ENCODE measurements at regions not wholly inside any gene's neighbourhood (a gene's known extent, or its start where the extent isn't known, plus 50 kb on each side); places are given as distances from the start of the nearest gene placed in this dataset.
"Not testable (repeated sequence)": the region's sequence is repeated elsewhere in the genome, so short reads cannot be mapped to it uniquely, and the experiment has no call there.

DNA sequence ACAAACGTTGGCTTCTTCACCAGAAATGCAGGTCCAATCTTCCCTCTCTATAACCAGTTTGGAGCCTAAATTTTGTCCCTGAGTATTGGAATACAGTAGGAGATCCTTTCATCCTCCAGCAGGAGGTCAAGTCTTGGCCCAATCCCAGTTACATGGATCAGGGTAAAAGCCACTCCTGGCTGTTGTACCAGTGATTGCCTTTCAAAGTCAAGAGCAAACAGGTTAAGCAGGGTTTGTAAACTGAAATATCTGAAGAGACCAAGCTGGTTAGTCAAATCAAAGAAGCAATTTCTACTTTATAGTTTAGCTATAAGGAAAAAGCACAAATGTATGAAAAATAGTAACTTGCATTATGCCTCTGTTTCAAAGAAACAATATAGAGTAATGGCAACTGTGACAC lies 329.4 kb downstream of the NAF1 start:
- TF ChIP-seq, protein P1, sequence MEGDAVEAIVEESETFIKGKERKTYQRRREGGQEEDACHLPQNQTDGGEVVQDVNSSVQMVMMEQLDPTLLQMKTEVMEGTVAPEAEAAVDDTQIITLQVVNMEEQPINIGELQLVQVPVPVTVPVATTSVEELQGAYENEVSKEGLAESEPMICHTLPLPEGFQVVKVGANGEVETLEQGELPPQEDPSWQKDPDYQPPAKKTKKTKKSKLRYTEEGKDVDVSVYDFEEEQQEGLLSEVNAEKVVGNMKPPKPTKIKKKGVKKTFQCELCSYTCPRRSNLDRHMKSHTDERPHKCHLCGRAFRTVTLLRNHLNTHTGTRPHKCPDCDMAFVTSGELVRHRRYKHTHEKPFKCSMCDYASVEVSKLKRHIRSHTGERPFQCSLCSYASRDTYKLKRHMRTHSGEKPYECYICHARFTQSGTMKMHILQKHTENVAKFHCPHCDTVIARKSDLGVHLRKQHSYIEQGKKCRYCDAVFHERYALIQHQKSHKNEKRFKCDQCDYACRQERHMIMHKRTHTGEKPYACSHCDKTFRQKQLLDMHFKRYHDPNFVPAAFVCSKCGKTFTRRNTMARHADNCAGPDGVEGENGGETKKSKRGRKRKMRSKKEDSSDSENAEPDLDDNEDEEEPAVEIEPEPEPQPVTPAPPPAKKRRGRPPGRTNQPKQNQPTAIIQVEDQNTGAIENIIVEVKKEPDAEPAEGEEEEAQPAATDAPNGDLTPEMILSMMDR (IDR thresholded peaks at IDR 0.05; ENCODE audit: poor library complexity, severe bottlenecking), result no peak
- no peaks in the 10 kb centered on the region for H3K36me3 ChIP-seq (ENCODE audit: low read depth)
- H3K4me1 ChIP-seq (ENCODE audit: insufficient read depth, poor library complexity, severe bottlenecking), result no peaks in the 10 kb centered on the region
- H3K9me3 ChIP-seq (ENCODE audit: severe bottlenecking), result no peaks in the 10 kb centered on the region
- DNase-seq (ENCODE audit: low spot score) (no peak), ATAC-seq (ENCODE audit: low read depth) (no peak)
- no peak overlapping the region for H3K4me3 ChIP-seq (ENCODE audit: severe bottlenecking)
- no peaks in the 10 kb centered on the region for H3K27me3 ChIP-seq (ENCODE audit: insufficient read depth, poor library complexity, severe bottlenecking)
- H3K27ac ChIP-seq (ENCODE audit: poor library complexity, severe bottlenecking), result no peak overlapping the region

DNA sequence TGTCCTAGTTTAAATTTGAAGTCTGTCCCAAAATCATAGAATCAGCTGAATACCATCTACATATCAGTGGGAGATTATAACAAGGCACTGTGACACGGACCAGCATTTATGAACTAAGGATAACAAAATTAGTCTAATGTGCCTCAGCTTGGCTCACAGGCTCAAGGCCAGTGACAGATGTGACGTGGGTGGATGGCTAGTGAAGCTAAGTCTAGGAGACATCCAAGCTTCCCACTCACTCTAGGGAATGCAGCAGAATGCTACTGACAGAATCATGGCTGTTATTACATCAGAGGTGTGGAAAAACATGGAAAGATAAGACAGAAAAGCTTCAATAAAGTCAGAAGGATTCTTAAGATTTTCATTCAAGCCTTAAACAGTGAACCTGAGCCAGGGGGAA lies 329.9 kb downstream of the NAF1 start:
- TF ChIP-seq, protein P1 (IDR thresholded peaks at IDR 0.05; ENCODE audit: poor library complexity, severe bottlenecking), result no peak
- ATAC-seq (ENCODE audit: low read depth), result no peak
- no peaks in the 10 kb centered on the region for H3K27me3 ChIP-seq (ENCODE audit: insufficient read depth, poor library complexity, severe bottlenecking)
- no peak overlapping the region for H3K27ac ChIP-seq (ENCODE audit: poor library complexity, severe bottlenecking)
- no peaks in the 10 kb centered on the region for H3K9me3 ChIP-seq (ENCODE audit: severe bottlenecking)
- no peak for DNase-seq (ENCODE audit: low spot score)
- H3K4me3 ChIP-seq (ENCODE audit: severe bottlenecking), result no peak overlapping the region
- no peaks in the 10 kb centered on the region for H3K4me1 ChIP-seq (ENCODE audit: insufficient read depth, poor library complexity, severe bottlenecking)
- no peaks in the 10 kb centered on the region for H3K36me3 ChIP-seq (ENCODE audit: low read depth)

DNA sequence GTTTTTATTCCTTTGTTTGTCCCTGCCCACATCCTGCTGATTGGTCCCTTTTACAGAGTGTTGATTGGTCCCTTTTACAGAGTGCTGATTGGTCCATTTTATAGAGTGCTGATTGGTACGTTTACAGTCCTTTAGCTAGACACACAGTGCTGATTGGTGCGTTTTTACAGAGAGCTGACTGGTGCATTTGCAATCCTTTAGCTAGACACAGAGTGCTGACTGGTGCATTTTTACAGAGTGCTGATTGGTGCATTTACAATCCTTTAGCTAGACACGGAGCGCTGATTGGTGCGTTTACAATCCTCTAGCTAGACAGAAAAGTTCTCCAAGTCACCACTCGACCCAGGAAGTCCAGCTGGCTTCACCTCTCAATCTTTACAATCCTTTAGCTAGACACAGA lies 330.4 kb downstream of the NAF1 start:
- H3K4me3 ChIP-seq (ENCODE audit: severe bottlenecking); H3K36me3 ChIP-seq (ENCODE audit: low read depth); H3K9me3 ChIP-seq (ENCODE audit: severe bottlenecking); H3K4me1 ChIP-seq (ENCODE audit: insufficient read depth, poor library complexity, severe bottlenecking); H3K27me3 ChIP-seq (ENCODE audit: insufficient read depth, poor library complexity, severe bottlenecking); DNase-seq (ENCODE audit: low spot score); H3K27ac ChIP-seq (ENCODE audit: poor library complexity, severe bottlenecking); ATAC-seq (ENCODE audit: low read depth): not testable (repeated sequence)

DNA sequence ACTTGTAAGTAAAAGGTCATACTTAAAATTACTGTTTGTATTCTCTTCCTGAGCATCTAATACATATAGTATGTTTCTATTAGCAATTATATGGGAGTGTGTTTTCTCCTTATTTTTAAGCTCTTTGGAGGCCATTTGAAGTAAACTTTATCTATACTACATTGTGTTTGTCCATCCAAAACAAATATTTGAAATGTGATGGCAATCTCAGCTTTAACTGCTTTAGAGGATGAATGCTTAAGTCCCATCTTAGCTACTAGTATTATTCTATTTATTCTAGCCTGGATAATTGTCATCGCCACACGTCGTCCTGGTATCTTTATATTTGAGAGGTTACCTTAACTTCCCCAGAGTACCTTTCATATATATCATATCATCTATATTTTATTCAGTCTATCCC lies 335.8 kb downstream of the NAF1 start:
- TF ChIP-seq, protein P1 (IDR thresholded peaks at IDR 0.05; ENCODE audit: poor library complexity, severe bottlenecking), result no peak
- no peaks in the 10 kb centered on the region for H3K4me1 ChIP-seq (ENCODE audit: insufficient read depth, poor library complexity, severe bottlenecking)
- no peak overlapping the region for H3K27ac ChIP-seq (ENCODE audit: poor library complexity, severe bottlenecking)

DNA sequence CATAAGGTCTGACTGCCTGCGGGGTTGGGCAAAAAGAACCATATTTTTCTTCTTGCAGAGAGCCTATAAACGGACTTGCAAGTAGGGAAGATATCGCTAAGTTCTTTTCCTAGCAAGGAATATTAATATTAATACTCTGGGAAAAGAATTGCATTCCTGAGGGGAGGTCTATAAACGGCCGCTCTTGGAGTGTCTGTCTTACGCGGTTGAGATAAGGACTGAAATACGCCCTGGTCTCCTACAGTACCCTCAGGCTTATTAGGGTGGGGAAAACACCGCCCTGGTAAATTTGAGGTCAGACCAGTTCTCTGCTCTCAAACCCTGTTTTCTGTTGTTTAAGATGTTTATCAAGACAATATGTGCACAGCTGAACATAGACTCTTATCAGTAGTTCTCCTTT lies 349.3 kb downstream of the NAF1 start:
- not testable (repeated sequence) for H3K4me3 ChIP-seq (ENCODE audit: severe bottlenecking); H3K9me3 ChIP-seq (ENCODE audit: severe bottlenecking); ATAC-seq (ENCODE audit: low read depth); H3K27me3 ChIP-seq (ENCODE audit: insufficient read depth, poor library complexity, severe bottlenecking); H3K27ac ChIP-seq (ENCODE audit: poor library complexity, severe bottlenecking); H3K36me3 ChIP-seq (ENCODE audit: low read depth); DNase-seq (ENCODE audit: low spot score); H3K4me1 ChIP-seq (ENCODE audit: insufficient read depth, poor library complexity, severe bottlenecking)

More for the DNA sequence above, 335.8 kb downstream of the NAF1 start:
- no peak overlapping the region for H3K4me3 ChIP-seq (ENCODE audit: severe bottlenecking)
- no peaks in the 10 kb centered on the region for H3K36me3 ChIP-seq (ENCODE audit: low read depth)
- no peaks in the 10 kb centered on the region for H3K9me3 ChIP-seq (ENCODE audit: severe bottlenecking)
- DNase-seq (ENCODE audit: low spot score), result no peak
- H3K27me3 ChIP-seq (ENCODE audit: insufficient read depth, poor library complexity, severe bottlenecking), result no peaks in the 10 kb centered on the region
- no peak for ATAC-seq (ENCODE audit: low read depth)

DNA sequence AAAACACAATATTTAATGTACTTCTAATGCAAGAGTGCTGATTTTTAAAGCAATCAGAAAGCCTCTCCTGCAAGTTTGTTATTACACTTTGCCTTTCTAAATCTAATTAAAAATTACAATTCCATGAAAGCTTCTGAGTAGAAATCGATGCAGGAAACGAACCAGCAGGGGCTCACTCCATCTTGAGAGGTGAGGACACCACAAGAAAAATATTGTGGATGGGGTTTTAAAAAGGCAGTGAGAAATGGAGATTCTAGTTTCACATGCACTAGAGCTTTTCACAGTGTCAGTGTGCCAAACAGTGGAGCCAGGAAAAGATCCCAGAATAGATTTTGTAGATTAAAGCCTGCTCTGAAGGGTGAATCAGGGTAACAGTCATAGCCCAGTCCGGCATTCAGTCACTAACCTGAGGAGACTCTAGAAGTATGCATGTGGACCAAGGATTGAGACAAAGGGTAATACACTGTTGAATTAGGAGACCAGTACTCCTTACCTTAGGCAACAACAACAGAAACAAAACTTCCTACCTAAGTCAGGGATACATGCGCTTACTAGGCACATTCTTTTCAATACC lies 362.3 kb downstream of the NAF1 start:
- Histone ChIP-seq H3K27ac (ENCODE audit: poor library complexity, severe bottlenecking) (no peak overlapping the region), H3K4me3 (ENCODE audit: severe bottlenecking) (no peak overlapping the region), H3K9me3 (ENCODE audit: severe bottlenecking) (no peaks in the 10 kb centered on the region), H3K36me3 (ENCODE audit: low read depth) (no peaks in the 10 kb centered on the region), H3K4me1 (ENCODE audit: insufficient read depth, poor library complexity, severe bottlenecking) (no peaks in the 10 kb centered on the region), H3K27me3 (ENCODE audit: insufficient read depth, poor library complexity, severe bottlenecking) (no peaks in the 10 kb centered on the region)
- ATAC-seq (ENCODE audit: low read depth) (no peak), DNase-seq (ENCODE audit: low spot score) (no peak)
- TF ChIP-seq, protein P1 (IDR thresholded peaks at IDR 0.05; ENCODE audit: poor library complexity, severe bottlenecking), result no peak

Data from RWPE2 (cell line).